ENCODE measurements at regions not wholly inside any gene's neighbourhood (a gene's known extent, or its start where the extent isn't known, plus 50 kb on each side); places are given as distances from the start of the nearest gene placed in this dataset.

DNA sequence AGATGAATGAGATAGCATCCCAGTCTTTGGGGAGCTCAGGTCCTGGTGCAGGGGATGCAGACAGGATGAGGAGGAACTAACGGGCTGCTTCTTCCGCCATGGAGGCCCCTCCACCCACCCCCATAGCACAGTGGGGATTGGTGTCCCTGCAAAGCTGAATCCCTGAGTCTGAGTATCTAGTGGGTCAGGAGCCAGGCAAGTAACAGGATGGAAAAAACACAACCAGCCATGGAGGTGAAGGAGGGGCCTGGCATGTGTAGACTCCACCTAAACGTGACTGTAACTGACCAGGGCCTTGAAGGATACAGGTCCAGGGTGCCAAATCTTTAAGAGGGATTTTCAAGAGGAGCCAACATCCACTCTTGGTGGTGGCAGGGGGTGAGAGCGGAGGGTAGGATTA is 327.8 kb upstream of the MSX2 start:
- Histone ChIP-seq H3K9me3 (ENCODE audit: control insufficient read depth, low read length) (no peaks in the 10 kb centered on the region), H3K27ac (ENCODE audit: low read depth, low read length) (no peak overlapping the region), H3K4me1 (ENCODE audit: control insufficient read depth, insufficient read depth, low read length) (peaks cover 2% of the 10 kb centered on the region), H3K4me3 (ENCODE audit: low read length) (no peak overlapping the region), H3K27me3 (ENCODE audit: control insufficient read depth, insufficient read depth, low read length, poor library complexity, severe bottlenecking) (peaks cover 38% of the 10 kb centered on the region), H3K9ac (ENCODE audit: extremely low read depth, low read length, poor library complexity, severe bottlenecking) (no peak overlapping the region), H3K36me3 (ENCODE audit: control insufficient read depth, insufficient read depth, low read length) (no peaks in the 10 kb centered on the region)
- Mint-ChIP-seq H3K27me3 (ENCODE audit: insufficient read depth) (peaks cover 32% of the 10 kb centered on the region), H3K9me3 (no peaks in the 10 kb centered on the region), H3K27ac (no peak overlapping the region), H3K4me3 (no peak overlapping the region), H3K4me1 (peaks cover 14% of the 10 kb centered on the region), H3K36me3 (ENCODE audit: low read depth) (no peaks in the 10 kb centered on the region)
- DNase-seq: no peak
- TF ChIP-seq, protein P1, sequence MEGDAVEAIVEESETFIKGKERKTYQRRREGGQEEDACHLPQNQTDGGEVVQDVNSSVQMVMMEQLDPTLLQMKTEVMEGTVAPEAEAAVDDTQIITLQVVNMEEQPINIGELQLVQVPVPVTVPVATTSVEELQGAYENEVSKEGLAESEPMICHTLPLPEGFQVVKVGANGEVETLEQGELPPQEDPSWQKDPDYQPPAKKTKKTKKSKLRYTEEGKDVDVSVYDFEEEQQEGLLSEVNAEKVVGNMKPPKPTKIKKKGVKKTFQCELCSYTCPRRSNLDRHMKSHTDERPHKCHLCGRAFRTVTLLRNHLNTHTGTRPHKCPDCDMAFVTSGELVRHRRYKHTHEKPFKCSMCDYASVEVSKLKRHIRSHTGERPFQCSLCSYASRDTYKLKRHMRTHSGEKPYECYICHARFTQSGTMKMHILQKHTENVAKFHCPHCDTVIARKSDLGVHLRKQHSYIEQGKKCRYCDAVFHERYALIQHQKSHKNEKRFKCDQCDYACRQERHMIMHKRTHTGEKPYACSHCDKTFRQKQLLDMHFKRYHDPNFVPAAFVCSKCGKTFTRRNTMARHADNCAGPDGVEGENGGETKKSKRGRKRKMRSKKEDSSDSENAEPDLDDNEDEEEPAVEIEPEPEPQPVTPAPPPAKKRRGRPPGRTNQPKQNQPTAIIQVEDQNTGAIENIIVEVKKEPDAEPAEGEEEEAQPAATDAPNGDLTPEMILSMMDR (conservative IDR thresholded peaks at IDR 0.05): no peak
- WGBS, 2 experiments (ENCODE audit: insufficient coverage in 1 of 2, insufficient read length in 1 of 2): 40 to 73% methylated on average over 2 to 4 of the region's 4 CpGs

DNA sequence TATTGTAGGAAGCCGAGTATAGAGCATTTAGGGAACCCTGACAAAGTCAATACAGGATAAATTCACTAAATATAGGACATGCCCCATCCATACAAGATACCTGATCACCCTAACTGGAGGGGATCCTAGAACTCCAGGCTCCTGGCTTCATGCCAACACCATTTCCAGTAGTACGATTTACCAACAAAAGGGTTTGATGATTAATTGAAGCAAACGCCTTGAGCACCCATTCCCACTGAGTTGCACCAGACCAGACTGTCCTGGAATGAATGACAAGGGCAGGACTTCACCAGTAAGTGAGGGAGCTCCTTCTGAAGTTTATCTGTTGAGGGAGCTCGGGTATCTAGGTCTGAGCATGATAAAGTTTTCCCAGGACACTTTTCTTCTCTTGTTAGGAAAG is 327.2 kb upstream of the MSX2 start:
- no peak overlapping the region for H3K4me3 ChIP-seq (ENCODE audit: low read length)
- Mint-ChIP-seq H3K4me1 (peaks cover 17% of the 10 kb centered on the region), H3K4me3 (no peak overlapping the region), H3K36me3 (ENCODE audit: low read depth) (no peaks in the 10 kb centered on the region), H3K9me3 (no peaks in the 10 kb centered on the region), H3K27me3 (ENCODE audit: insufficient read depth) (peaks cover 27% of the 10 kb centered on the region), H3K27ac (no peak overlapping the region)
- H3K36me3 ChIP-seq (ENCODE audit: control insufficient read depth, insufficient read depth, low read length): no peaks in the 10 kb centered on the region
- TF ChIP-seq, protein P1 (conservative IDR thresholded peaks at IDR 0.05): no peak
- H3K9me3 ChIP-seq (ENCODE audit: control insufficient read depth, low read length): no peaks in the 10 kb centered on the region
- no peak overlapping the region for H3K9ac ChIP-seq (ENCODE audit: extremely low read depth, low read length, poor library complexity, severe bottlenecking)
- no peak for DNase-seq
- 84 to 86% methylated on average over 3 to 4 of the region's 4 CpGs for WGBS, 2 experiments (ENCODE audit: insufficient coverage in 1 of 2, insufficient read length in 1 of 2)
- peaks cover 31% of the 10 kb centered on the region for H3K27me3 ChIP-seq (ENCODE audit: control insufficient read depth, insufficient read depth, low read length, poor library complexity, severe bottlenecking)
- H3K27ac ChIP-seq (ENCODE audit: low read depth, low read length): no peak overlapping the region
- peaks cover 2% of the 10 kb centered on the region for H3K4me1 ChIP-seq (ENCODE audit: control insufficient read depth, insufficient read depth, low read length)

GRCh38 chr5:174398171-174398570 is 326.2 kb upstream of the MSX2 start:
- Mint-ChIP-seq H3K36me3 (ENCODE audit: low read depth) (no peaks in the 10 kb centered on the region), H3K27ac (no peak overlapping the region), H3K4me3 (no peak overlapping the region), H3K4me1 (peaks cover 17% of the 10 kb centered on the region), H3K27me3 (ENCODE audit: insufficient read depth) (peaks cover 19% of the 10 kb centered on the region), H3K9me3 (no peaks in the 10 kb centered on the region)
- DNase-seq: no peak
- H3K36me3 ChIP-seq (ENCODE audit: control insufficient read depth, insufficient read depth, low read length): no peaks in the 10 kb centered on the region
- H3K9ac ChIP-seq (ENCODE audit: extremely low read depth, low read length, poor library complexity, severe bottlenecking): no peak overlapping the region
- peaks cover 2% of the 10 kb centered on the region for H3K4me1 ChIP-seq (ENCODE audit: control insufficient read depth, insufficient read depth, low read length)
- peaks cover 22% of the 10 kb centered on the region for H3K27me3 ChIP-seq (ENCODE audit: control insufficient read depth, insufficient read depth, low read length, poor library complexity, severe bottlenecking)
- no peak overlapping the region for H3K4me3 ChIP-seq (ENCODE audit: low read length)
- WGBS, 2 experiments (ENCODE audit: insufficient coverage in 1 of 2, insufficient read length in 1 of 2): 89 to 95% methylated on average over 2 of the region's 2 CpGs
- H3K27ac ChIP-seq (ENCODE audit: low read depth, low read length): no peak overlapping the region
- TF ChIP-seq, protein P1 (conservative IDR thresholded peaks at IDR 0.05): no peak
- no peaks in the 10 kb centered on the region for H3K9me3 ChIP-seq (ENCODE audit: control insufficient read depth, low read length)

Data from endodermal cell (in vitro differentiated cells).